ENCODE measurements at regions not wholly inside any gene's neighbourhood (a gene's known extent, or its start where the extent isn't known, plus 50 kb on each side); places are given as distances from the start of the nearest gene placed in this dataset.
"Not testable (repeated sequence)": the region's sequence is repeated elsewhere in the genome, so short reads cannot be mapped to it uniquely, and the experiment has no call there.

DNA sequence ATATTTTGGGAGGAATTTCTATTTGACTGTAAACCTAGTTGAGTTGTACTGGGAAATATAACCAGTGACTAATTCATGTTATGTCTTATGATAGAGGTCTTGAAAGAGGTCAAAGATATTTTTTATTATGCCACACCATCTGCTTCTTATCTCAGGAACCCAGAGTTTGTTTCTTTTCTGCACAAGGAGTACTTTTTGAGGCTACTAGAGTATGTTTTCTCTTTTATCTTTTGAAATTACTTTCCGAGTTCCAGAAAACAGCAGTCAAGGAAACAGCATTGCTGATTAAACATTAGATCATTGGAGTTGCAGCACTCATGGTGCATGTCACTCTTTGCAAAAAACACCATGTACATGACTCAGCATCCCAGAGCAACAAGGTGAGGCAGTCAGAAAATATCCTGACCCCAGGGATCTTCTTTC lies 645.8 kb upstream of the NR2F2 start:
- DNase-seq (ENCODE audit: low read depth in 2 of 2) = no peak

DNA sequence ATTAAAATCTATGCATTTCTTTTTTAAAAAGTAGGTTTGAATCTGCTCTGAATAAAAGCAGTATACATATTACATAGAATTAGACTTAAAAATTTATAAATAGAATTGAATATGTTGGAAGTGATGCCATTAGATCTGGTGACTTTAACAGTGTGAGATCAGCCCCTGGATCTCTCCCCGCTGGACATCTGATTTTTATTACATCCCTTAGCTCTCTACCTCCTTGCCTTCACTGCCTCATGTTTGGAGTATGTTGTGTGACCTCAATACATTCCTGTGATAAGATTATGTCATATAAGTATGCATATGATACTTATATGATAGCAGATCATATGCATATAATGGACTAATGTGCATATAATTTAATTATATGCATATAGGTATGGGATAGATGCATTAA lies 643.4 kb upstream of the NR2F2 start:
- DNase-seq (ENCODE audit: low read depth in 2 of 2) = no peak

DNA sequence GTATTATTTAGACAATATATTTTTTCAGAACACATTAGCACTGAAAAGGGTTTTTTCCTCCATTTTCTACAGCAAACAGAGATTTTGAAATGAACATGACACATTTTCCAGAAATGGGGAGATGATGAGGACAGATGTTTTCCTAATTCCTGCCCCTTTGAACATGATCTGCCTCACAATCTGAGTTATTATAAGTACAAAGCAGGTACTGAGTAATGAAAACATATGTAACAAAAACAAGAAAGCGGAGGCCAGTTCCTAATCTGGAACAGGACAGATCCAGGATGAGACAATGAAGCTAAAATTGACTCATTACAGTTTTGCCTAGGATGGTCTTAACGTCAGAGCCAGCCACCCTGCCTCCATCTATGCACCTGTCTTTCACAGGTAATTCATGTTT lies 642.8 kb upstream of the NR2F2 start:
- DNase-seq (ENCODE audit: low read depth in 2 of 2) = no peak

DNA sequence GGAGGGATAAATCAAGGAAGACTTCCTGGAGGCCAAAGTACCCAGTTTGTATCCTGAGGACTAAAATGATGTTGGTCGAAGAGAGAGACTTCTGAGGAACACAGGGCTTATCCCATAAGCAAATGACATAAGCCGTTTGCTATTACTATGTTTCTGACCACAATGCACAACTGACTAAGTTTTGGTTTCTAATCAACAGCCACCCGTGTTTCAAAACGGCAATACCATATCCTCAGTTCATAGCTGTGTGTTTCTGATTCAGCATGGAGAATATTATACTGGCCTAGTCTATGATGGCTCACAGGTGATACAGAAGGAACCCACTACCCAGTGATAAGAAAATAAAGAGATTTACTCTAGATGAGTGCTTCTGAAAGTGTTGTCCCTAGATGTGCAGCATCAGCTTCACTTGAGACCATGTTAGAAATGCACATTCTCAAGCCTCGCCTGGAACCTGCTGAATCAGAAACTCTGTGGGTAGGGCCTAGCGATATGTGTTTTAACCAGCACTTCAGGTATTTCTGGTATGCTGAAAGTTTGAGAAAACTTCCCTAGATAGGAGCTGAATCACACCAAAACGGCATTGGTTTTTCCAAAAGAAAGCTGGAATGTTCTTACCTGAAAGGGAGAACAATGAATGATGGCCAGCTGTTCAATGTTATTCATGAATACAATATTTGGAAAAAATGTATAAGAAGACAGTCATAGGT lies 639.7 kb upstream of the NR2F2 start:
- DNase-seq (ENCODE audit: low read depth in 2 of 2) = no peak

DNA sequence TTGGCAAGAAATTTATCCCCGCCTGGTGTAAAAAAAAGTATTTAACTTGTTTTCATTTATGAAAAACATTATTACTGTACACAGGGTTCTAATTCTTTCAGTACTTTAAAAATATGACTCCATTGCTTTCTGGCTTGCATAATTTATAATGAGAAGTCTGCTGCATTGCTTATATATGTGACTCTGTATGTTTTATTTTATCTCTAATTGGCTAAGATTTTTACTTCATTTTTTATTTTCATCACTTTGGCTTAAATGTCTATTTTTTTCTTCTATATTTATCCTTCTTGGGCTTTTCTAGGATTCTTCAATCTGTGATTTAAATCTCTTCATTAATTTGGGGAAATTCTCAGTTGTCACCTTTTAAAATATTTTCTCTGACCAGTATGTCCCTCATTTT lies 636.6 kb upstream of the NR2F2 start:
- no peak for DNase-seq (ENCODE audit: low read depth in 2 of 2)

DNA sequence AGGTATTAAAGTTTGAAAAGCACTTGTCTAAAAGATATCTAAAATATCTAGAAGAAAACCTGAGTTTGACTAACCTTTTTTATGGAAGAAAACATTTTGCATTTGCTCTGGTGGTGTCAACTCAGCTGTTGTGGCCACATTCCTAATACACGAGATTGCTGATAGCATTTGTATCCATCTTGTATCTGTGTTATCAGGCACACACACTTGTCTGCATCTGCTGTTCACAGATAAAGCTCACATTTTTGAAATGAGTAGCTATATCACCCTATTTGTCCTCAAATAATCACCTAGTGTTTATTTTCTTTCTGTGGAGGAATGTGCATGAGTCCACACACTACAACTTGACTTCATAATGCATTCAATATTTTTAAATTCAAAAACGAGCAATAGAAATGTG lies 632.3 kb upstream of the NR2F2 start:
- DNase-seq (ENCODE audit: low read depth in 2 of 2) = no peak

DNA sequence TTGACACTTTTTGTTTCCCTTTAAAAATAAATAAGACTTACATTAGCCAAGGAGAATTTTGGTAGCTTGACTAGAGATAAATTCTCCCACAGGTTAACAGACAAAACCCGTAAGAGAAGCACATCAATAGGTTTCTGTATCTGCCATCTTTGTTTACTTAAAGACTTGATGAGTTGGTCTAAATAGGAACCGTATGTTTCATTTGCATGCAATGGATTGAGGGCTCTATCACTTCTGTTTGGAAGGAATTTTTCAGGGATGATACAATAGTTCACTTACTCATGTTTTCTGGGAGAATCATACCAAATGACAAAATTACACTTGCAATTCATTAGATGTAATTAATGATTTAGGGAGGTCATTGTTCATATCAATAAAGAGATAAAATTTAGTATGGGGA lies 631.5 kb upstream of the NR2F2 start:
- DNase-seq (ENCODE audit: low read depth in 2 of 2) = no peak

DNA sequence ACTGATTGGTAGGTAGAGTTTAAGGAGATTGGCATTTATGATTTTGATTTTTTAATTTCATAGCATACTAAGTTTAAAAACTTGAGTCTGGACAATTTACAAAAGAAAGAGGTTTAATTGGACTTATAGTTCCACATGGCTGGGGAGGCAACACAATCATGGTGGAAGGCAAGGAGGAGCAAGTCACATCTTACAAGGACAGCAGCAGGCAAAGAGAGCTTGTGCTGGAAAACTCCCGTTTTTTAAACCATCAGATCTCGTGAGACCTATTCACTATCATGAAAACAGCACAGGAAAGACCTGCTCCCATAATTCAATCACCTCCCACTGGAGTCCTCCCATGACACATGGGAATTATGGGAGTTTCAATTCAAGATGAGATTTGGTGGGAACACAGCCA lies 630.9 kb upstream of the NR2F2 start:
- DNase-seq (ENCODE audit: low read depth in 2 of 2) = no peak

DNA sequence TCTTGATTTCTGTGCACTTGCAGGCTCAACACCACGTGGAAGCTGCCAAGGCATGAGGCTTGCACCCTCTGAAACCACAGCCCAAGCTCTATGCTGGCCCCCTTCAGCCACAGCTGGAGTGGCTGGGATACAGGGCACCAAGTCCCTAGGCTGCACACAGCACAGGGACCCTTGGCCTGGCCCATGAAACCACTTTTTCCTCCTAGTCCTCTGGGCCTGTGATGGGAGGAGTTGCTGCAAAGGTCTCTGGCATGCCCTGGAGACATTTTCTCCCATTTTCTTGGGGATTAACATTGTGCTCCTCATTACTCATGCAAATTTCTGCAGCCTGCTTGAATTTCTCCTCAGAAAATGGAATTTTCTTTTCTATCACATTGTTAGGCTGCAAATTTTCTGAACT lies 629.8 kb upstream of the NR2F2 start:
- DNase-seq (ENCODE audit: low read depth in 2 of 2) = not testable (repeated sequence)

DNA sequence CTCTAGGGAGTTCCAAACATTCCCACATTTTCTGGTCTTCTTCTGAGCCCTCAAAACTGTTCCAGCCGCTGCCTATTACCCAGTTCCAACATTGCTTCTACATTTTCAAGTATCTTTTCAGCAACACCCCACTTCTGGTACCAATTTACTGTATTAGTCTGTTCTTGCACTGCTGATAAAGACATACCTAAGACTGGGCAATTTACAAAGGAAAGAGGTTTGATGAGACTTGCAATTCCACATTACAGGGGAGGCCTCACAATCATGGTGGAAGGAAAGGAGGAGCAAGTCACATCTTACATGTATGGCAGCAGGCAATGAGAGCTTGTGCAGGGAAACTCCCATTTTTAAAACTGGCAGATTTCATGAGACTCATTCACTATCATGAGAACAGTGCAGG lies 629.1 kb upstream of the NR2F2 start:
- DNase-seq (ENCODE audit: low read depth in 2 of 2) = no peak

DNA sequence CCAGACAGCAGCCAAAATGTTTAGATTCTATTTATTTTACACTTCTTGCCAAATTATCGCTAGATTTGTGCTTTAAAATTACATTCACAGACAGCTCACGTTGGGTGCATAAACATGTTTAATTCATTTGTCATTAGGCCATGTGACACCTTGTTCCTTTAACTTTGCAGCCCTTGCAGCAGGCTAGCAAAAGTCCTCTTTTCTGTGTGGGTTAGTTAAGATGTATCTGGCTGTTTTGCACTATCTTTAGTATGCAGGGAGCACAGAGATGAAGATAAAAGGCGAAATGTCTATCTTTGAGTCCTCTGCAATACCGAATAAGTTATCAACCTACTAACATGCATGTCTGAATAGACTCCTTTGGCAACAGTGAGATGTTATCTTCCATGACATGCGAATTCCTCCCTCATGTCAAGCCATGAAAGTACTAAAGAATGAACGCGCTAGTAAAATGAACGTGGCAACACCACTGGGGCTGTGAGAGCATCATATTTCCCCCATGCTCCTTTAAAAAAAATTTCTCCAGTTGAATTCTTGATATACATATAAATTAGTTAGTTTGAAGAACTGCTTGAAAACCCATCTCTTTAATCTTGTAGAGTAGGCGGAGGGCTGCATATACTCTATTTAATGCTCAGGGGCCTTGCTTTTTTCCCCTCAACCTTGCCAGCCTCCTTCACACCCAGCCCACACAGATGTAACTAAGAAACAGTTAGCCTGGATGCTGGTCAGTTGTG lies 620.4 kb upstream of the NR2F2 start:
- no peak for DNase-seq (ENCODE audit: low read depth in 2 of 2)

DNA sequence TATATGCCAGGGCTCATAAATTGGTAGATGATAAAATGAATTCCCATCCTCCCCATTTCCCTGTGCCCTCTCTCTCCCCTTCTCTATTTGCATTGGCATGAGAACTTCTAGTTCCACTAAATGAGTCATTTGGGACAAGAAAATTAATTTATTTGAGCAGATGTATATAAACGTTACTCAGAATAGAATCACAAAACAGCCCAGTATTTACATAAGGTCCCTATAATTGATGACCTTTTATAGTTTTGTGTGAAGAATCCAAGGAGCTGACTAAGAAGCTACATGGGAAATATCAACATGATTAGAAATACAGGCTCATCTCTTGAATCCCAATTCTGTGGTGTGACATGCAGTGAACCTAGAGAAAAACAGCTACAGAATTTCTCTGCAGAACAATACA lies 617.7 kb upstream of the NR2F2 start:
- no peak for DNase-seq (ENCODE audit: low read depth in 2 of 2)

DNA sequence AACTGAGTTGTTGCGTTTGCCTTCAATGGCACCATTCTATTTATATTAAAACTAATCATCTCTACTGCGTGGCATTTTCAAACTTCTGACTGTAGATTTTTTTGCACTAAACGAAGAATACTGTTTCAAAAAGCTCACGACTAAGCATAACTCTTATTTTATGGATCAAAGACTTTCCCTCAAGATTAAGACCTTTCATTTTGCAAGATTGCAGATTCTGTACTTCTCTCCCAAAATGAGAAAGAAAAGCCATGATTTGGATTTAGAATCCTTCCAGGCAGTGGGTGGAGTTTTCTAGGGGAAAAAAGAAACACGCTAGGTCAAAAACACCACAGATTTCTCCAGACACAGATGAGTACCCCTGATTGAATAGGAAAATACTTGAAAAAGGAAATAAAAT lies 617.2 kb upstream of the NR2F2 start:
- DNase-seq (ENCODE audit: low read depth in 2 of 2) = no peak

DNA sequence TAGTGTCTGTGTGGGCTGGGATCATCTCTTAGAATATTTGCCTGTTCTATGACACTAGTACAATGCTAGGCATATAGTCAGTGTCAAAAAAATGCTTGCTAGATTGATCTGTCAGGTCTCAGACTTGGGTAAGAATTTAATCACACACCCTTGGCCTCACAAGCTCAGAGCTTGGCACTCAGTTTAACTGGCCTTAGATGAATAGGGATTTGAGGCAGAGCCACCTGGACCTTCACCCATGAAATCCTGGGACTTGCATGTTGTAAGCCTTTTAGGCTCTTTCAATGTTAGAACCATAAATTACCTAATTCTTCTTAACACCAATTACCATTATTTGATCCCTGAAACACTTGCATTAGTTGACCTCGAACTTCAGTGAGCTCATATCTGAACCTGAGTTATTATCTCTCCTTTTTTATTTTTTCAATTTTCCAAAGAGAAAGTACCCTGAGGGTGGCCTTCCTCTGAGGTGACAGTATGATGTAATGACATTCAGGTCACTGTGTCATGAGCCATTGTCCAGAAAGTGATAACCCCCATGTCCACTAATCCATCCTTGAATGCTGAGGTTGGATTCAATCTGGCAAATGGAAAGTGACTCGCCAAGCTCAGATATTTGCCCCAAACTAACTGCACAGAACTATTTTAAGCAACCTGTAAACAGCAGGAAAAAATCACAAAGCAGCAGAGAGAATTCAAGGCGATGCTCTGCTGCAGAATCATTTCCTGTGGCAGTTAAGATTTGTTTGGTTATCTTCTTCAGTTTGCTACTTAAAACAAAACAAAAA lies 615.2 kb upstream of the NR2F2 start:
- no peak for DNase-seq (ENCODE audit: low read depth in 2 of 2)

DNA sequence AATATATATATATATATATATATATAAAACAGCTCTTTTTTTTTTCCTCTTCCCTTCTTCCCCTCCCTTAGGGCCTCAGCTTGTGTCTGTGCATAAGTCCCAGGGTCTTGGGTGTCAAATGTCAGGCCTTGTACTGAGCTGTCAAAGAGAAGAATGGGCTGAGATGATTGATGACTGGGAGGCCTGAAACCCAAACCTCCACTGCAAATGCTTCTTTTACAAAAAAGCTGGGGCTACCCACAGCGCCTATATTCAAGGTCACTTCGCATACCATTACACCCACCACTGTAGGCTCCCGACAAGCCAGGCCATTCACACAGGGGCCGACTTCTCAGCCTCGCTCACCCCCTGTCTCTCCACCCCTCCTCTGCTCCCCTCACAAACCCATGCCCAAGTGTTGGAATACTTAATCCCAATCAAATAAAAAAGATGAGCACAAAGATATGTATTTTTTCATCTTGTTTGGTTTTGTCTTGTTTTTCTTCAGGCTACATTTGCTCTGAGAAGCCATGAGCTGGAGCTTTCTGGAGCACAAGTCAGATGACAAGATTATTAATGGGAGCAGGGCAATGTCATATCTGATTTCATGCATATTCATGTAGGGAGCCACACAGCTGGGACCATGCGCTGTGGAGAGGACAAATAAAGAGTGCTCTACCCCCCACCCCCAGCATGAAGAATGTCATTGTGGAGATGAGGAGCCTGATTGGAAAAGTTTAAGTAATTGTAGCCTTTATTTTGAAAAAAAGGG lies 614.4 kb upstream of the NR2F2 start:
- no peak for DNase-seq (ENCODE audit: low read depth in 2 of 2)

DNA sequence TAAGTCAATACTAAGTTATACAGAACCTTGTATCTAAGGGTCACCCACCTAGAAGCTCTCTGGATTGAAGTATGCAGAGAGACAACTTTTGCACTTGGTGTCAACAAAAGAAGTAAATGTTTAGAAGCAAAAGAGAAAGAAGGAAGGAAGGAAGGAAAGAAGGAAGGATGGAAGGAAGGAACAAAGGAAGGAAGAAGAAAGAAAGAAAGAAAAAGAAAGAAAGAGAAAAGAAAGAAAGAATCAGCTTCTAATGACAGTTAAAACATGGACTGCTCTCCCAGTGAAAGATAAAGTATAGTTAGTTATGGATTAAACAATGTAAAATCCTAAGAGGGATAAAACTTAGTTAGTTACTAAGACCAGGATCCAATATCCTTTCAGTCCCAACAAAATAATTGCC lies 613.8 kb upstream of the NR2F2 start:
- DNase-seq (ENCODE audit: low read depth in 2 of 2) = no peak

DNA sequence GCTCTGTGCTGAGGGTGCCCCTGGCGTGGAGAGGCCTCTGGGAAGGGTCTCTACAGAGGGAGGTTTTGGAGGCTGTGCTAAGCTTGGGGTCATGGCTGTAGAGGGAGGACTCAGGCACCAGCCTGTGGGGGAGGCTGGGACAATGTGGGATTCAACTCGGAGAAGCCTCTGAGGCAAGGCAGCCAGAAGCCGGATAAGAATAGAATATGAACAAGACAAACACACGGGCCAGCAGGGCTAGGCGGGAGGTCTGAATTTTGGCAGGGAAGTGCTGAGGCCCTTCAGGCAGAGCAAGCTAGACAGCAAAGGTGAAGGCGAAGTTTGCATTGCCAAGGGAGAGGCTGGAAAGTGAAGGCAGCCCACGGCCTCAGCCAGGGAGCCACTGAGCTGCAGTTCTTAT lies 612.1 kb upstream of the NR2F2 start:
- no peak for DNase-seq (ENCODE audit: low read depth in 2 of 2)

DNA sequence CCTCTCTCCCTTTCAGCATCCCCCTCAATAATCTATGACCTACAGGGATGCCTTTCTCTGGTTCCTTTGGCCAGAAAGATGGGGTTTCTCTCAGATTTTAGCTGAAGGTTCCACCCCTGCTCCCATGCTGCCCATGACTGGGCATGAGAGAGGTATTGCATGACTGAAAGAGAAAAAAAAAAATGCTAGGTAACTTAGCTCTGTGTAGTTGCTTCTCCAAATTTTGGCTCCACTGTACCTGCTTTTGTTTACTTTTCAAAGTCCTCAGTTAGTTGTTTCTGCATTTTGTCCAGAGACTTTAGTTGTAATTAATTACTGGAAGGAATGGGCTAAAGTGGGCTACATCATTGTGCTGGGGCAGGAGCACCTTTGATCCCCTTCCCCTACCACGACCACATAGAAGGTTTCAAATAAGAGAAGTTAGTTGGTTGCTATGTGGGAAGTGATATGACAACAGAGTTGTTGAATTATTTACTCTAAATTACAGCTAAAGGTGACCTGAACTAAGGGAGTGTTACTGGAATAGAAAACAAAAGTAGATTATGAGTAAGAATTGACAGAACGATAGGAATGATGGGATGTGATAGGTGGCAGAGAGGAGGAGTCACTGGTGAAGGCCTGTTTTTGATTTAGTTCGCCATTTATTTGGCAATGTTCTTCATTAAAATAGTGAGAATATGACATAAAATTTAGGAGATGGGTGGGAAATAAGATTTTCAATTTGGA lies 605.4 kb upstream of the NR2F2 start:
- no peak for DNase-seq (ENCODE audit: low read depth in 2 of 2)

DNA sequence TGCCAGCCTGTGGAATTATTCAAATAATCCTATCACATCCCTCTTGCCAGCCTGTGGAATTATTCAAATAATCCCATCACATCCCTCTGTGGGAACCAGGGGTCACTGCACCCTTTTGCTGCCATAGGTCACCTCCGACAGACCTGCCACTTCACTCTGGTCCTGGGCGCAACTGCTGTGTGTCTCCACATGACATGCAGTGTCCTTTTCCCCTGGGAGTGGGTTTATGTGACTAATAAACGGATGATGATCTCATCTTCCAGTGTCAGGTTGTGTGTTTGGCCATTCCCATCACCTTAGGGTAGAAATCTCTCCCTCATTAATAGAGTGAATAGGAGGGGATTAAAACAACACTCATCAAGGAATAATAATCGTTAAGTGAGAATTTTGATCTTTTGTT lies 603.6 kb upstream of the NR2F2 start:
- no peak for DNase-seq (ENCODE audit: low read depth in 2 of 2)

DNA sequence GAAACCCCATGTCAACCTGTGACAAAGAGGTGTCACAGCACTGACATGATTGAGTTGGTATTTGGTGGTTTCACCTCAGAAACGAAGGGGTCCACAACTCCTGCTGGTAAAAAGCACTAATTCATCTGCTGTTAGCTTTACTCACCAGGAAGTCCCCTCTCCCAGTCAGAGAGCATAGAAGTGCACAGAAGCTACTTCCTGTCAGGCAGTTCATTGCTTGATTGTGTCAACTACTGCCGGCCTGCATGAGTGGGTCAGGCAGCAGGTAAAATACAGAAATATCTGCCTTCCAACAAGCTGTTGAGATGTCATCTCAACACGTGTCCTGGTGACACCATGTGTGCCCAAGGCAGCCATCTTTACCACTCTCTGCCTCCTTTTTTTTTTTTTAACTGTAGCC lies 596.6 kb upstream of the NR2F2 start:
- no peak for DNase-seq (ENCODE audit: low read depth in 2 of 2)
